GM10266 (cell line): ENCODE measurements at regions not wholly inside any gene's neighbourhood (a gene's known extent, or its start where the extent isn't known, plus 50 kb on each side); places are given as distances from the start of the nearest gene placed in this dataset.

Experiments used
- DNase-seq: peaks from one replicate; pipeline ENCODE4 v3.0.0; 2012; ENCODE audit errors: extremely low spot score
- TF ChIP-seq, protein P1 (sequence below): IDR thresholded peaks from 2 replicates; pipeline ENCODE4 v1.5.1; 2012; ENCODE audit warnings: mild to moderate bottlenecking, low read depth; ENCODE audit not compliant: control insufficient read depth, insufficient read depth; ENCODE audit errors: missing control alignments

- TF ChIP-seq, protein P1, sequence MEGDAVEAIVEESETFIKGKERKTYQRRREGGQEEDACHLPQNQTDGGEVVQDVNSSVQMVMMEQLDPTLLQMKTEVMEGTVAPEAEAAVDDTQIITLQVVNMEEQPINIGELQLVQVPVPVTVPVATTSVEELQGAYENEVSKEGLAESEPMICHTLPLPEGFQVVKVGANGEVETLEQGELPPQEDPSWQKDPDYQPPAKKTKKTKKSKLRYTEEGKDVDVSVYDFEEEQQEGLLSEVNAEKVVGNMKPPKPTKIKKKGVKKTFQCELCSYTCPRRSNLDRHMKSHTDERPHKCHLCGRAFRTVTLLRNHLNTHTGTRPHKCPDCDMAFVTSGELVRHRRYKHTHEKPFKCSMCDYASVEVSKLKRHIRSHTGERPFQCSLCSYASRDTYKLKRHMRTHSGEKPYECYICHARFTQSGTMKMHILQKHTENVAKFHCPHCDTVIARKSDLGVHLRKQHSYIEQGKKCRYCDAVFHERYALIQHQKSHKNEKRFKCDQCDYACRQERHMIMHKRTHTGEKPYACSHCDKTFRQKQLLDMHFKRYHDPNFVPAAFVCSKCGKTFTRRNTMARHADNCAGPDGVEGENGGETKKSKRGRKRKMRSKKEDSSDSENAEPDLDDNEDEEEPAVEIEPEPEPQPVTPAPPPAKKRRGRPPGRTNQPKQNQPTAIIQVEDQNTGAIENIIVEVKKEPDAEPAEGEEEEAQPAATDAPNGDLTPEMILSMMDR, result no peak
Measured at GRCh38 chr1:29459620-29459945, 223.3 kb downstream of the PTPRU start.

GRCh38 chr1:29458737-29459619 lies 222.7 kb downstream of the PTPRU start:
- DNase-seq, result no peak
- TF ChIP-seq, protein P1, result no peak

More at GRCh38 chr1:29459620-29459945, 223.3 kb downstream of the PTPRU start:
- no peak for DNase-seq

- DNase-seq, result no peak
- TF ChIP-seq, protein P1, result no peak
Measured at GRCh38 chr1:29457496-29458368, 221.4 kb downstream of the PTPRU start.

GRCh38 chr1:29456685-29457435 lies 220.5 kb downstream of the PTPRU start:
- TF ChIP-seq, protein P1, result no peak
- no peak for DNase-seq

- no peak for DNase-seq
- TF ChIP-seq, protein P1, result no peak
Measured at GRCh38 chr1:29455781-29456180, 219.5 kb downstream of the PTPRU start.

- DNase-seq, result no peak
- TF ChIP-seq, protein P1, result no peak
Measured at GRCh38 chr1:29454616-29455380, 218.5 kb downstream of the PTPRU start.
